Karpas-422 (cell line): ENCODE measurements at regions not wholly inside any gene's neighbourhood (a gene's known extent, or its start where the extent isn't known, plus 50 kb on each side); places are given as distances from the start of the nearest gene placed in this dataset.

Experiments
- DNase-seq: peaks from one replicate; pipeline ENCODE4 v3.0.0-alpha.2; 2015
- H2AFZ ChIP-seq: fragments of 200-600 bp; sonication (generic); 2 replicates; pipeline ENCODE4 v1.6.1; 2014; ENCODE audit warnings: antibody characterized with exemption, low read length, mixed read lengths
- H3K27ac ChIP-seq: fragments of 200-600 bp; sonication (generic); 2 replicates; pipeline ENCODE4 v1.5.1; 2014; ENCODE audit warnings: mild to moderate bottlenecking, low read length, moderate library complexity
- H3K27me3 ChIP-seq: fragments of 200-600 bp; sonication (generic); 2 replicates; pipeline ENCODE4 v1.6.1; 2014; ENCODE audit warnings: low read length, mixed read lengths
- H3K36me3 ChIP-seq: fragments of 200-600 bp; sonication (generic); 2 replicates; pipeline ENCODE4 v1.6.1; 2014; ENCODE audit warnings: low read length, mixed read lengths; ENCODE audit not compliant: insufficient read depth
- H3K4me1 ChIP-seq: fragments of 200-600 bp; sonication (generic); 2 replicates; pipeline ENCODE4 v1.6.1; 2014; ENCODE audit warnings: mild to moderate bottlenecking, low read length, mixed read lengths
- H3K4me2 ChIP-seq: fragments of 200-600 bp; sonication (generic); 2 replicates; pipeline ENCODE4 v1.6.1; 2014; ENCODE audit warnings: low read length, low read depth, mild to moderate bottlenecking; ENCODE audit not compliant: poor library complexity, severe bottlenecking
- H3K4me3 ChIP-seq: fragments of 200-600 bp; sonication (generic); 2 replicates; pipeline ENCODE4 v1.5.1; 2014; ENCODE audit warnings: mild to moderate bottlenecking, antibody characterized with exemption, low read length, mixed read lengths
- H3K79me2 ChIP-seq: fragments of 200-600 bp; sonication (generic); 2 replicates; pipeline ENCODE4 v1.6.1; 2014; ENCODE audit warnings: mild to moderate bottlenecking, low read length, mixed read lengths
- H3K9ac ChIP-seq: fragments of 200-600 bp; sonication (generic); 2 replicates; pipeline ENCODE4 v1.6.0; 2014; ENCODE audit warnings: low read length
- H3K9me2 ChIP-seq: fragments of 200-600 bp; sonication (generic), shearing (Covaris generic); replicated peaks from 2 replicates; pipeline ENCODE4 v1.6.0; 2014; ENCODE audit warnings: mild to moderate bottlenecking, low read length, moderate library complexity; ENCODE audit not compliant: insufficient read depth
- H3K9me3 ChIP-seq: fragments of 300-700, 200-600 bp; sonication (generic); 2 replicates; pipeline ENCODE4 v1.6.1; 2014; ENCODE audit warnings: low read length, mixed read lengths
- H4K20me1 ChIP-seq: fragments of 200-600 bp; sonication (generic); 2 replicates; pipeline ENCODE4 v1.6.1; 2014; ENCODE audit warnings: mild to moderate bottlenecking, antibody characterized with exemption, low read length, low read depth; ENCODE audit not compliant: insufficient read depth

- H3K9ac ChIP-seq: no peak overlapping the region
- no peak overlapping the region for H3K4me3 ChIP-seq
- H3K9me3 ChIP-seq: no peaks in the 10 kb centered on the region
- no peaks in the 10 kb centered on the region for H3K27me3 ChIP-seq
- DNase-seq: no peak
- H4K20me1 ChIP-seq: no peaks in the 10 kb centered on the region
- no peaks in the 10 kb centered on the region for H3K9me2 ChIP-seq
- H3K79me2 ChIP-seq: no peaks in the 10 kb centered on the region
- H2AFZ ChIP-seq: no peak overlapping the region
- no peak overlapping the region for H3K4me2 ChIP-seq
- no peaks in the 10 kb centered on the region for H3K36me3 ChIP-seq
- H3K4me1 ChIP-seq: no peaks in the 10 kb centered on the region
- H3K27ac ChIP-seq: no peak overlapping the region
Observed at GRCh38 chr4:18404642-18405041, 383.1 kb upstream of the LCORL start.

- Histone ChIP-seq H3K9me2 (no peaks in the 10 kb centered on the region), H3K27ac (no peak overlapping the region), H3K79me2 (no peaks in the 10 kb centered on the region), H3K27me3 (no peaks in the 10 kb centered on the region), H3K9ac (no peak overlapping the region), H3K4me3 (no peak overlapping the region), H3K9me3 (no peaks in the 10 kb centered on the region), H3K4me2 (no peak overlapping the region), H3K36me3 (no peaks in the 10 kb centered on the region), H2AFZ (no peak overlapping the region), H3K4me1 (no peaks in the 10 kb centered on the region), H4K20me1 (no peaks in the 10 kb centered on the region)
- no peak for DNase-seq
Observed at GRCh38 chr4:18403327-18403726, 381.8 kb upstream of the LCORL start.

- Histone ChIP-seq H3K27ac (no peak overlapping the region), H3K79me2 (no peaks in the 10 kb centered on the region), H3K4me1 (no peaks in the 10 kb centered on the region), H3K4me3 (no peak overlapping the region), H3K9me3 (no peaks in the 10 kb centered on the region), H2AFZ (no peak overlapping the region), H3K9me2 (no peaks in the 10 kb centered on the region), H3K36me3 (no peaks in the 10 kb centered on the region), H3K27me3 (no peaks in the 10 kb centered on the region), H3K4me2 (no peak overlapping the region), H3K9ac (no peak overlapping the region), H4K20me1 (no peaks in the 10 kb centered on the region)
- no peak for DNase-seq
Observed at GRCh38 chr4:18401868-18402267, 380.3 kb upstream of the LCORL start.

- Histone ChIP-seq H3K36me3 (no peaks in the 10 kb centered on the region), H3K79me2 (no peaks in the 10 kb centered on the region), H3K9ac (no peak overlapping the region), H3K27ac (no peak overlapping the region), H3K27me3 (no peaks in the 10 kb centered on the region), H4K20me1 (no peaks in the 10 kb centered on the region), H2AFZ (no peak overlapping the region), H3K4me1 (no peaks in the 10 kb centered on the region), H3K9me2 (no peaks in the 10 kb centered on the region), H3K4me2 (no peak overlapping the region), H3K9me3 (no peaks in the 10 kb centered on the region), H3K4me3 (no peak overlapping the region)
- no peak for DNase-seq
Observed at GRCh38 chr4:18401425-18401824, 379.9 kb upstream of the LCORL start.

GRCh38 chr4:18398661-18399060, 377.1 kb upstream of the LCORL start:
- Histone ChIP-seq H3K79me2 (no peaks in the 10 kb centered on the region), H4K20me1 (no peaks in the 10 kb centered on the region), H3K9ac (no peak overlapping the region), H3K9me3 (no peaks in the 10 kb centered on the region), H3K36me3 (no peaks in the 10 kb centered on the region), H3K4me2 (no peak overlapping the region), H3K27ac (no peak overlapping the region), H2AFZ (no peak overlapping the region), H3K4me3 (no peak overlapping the region), H3K27me3 (no peaks in the 10 kb centered on the region), H3K9me2 (no peaks in the 10 kb centered on the region), H3K4me1 (no peaks in the 10 kb centered on the region)
- no peak for DNase-seq

- Histone ChIP-seq H3K4me1 (no peaks in the 10 kb centered on the region), H3K9ac (no peak overlapping the region), H3K9me3 (no peaks in the 10 kb centered on the region), H3K9me2 (no peaks in the 10 kb centered on the region), H3K79me2 (no peaks in the 10 kb centered on the region), H3K4me3 (no peak overlapping the region), H4K20me1 (no peaks in the 10 kb centered on the region), H3K27me3 (peaks cover 2% of the 10 kb centered on the region; the same call in 1 of the 2 replicates), H3K36me3 (no peaks in the 10 kb centered on the region), H3K4me2 (no peak overlapping the region), H2AFZ (no peak overlapping the region), H3K27ac (no peak overlapping the region)
- no peak for DNase-seq
Observed at GRCh38 chr4:18397681-18398390, 376.3 kb upstream of the LCORL start.

- no peaks in the 10 kb centered on the region for H3K9me3 ChIP-seq
- H3K4me3 ChIP-seq: no peak overlapping the region
- H3K79me2 ChIP-seq: no peaks in the 10 kb centered on the region
- H3K4me2 ChIP-seq: no peak overlapping the region
- H4K20me1 ChIP-seq: no peaks in the 10 kb centered on the region
- peaks cover 2% of the 10 kb centered on the region; the same call in 1 of the 2 replicates for H3K27me3 ChIP-seq
- no peaks in the 10 kb centered on the region for H3K36me3 ChIP-seq
- no peaks in the 10 kb centered on the region for H3K4me1 ChIP-seq
- no peak overlapping the region for H2AFZ ChIP-seq
- DNase-seq: no peak
- no peaks in the 10 kb centered on the region for H3K9me2 ChIP-seq
- no peak overlapping the region for H3K9ac ChIP-seq
- no peak overlapping the region for H3K27ac ChIP-seq
Observed at GRCh38 chr4:18394656-18395055, 373.1 kb upstream of the LCORL start.

- H3K36me3 ChIP-seq: no peaks in the 10 kb centered on the region
- peaks cover 2% of the 10 kb centered on the region; the same call in 1 of the 2 replicates for H3K27me3 ChIP-seq
- no peaks in the 10 kb centered on the region for H3K9me3 ChIP-seq
- H3K9me2 ChIP-seq: no peaks in the 10 kb centered on the region
- no peak overlapping the region for H3K9ac ChIP-seq
- H3K4me3 ChIP-seq: no peak overlapping the region
- no peak for DNase-seq
- H3K4me1 ChIP-seq: no peaks in the 10 kb centered on the region
- no peak overlapping the region for H3K4me2 ChIP-seq
- no peaks in the 10 kb centered on the region for H4K20me1 ChIP-seq
- no peak overlapping the region for H3K27ac ChIP-seq
- H2AFZ ChIP-seq: no peak overlapping the region
- H3K79me2 ChIP-seq: no peaks in the 10 kb centered on the region
Observed at GRCh38 chr4:18391354-18391728, 369.8 kb upstream of the LCORL start.
